ENCODE measurements at regions not wholly inside any gene's neighbourhood (a gene's known extent, or its start where the extent isn't known, plus 50 kb on each side); places are given as distances from the start of the nearest gene placed in this dataset.

GRCh38 chr1:29591601-29592260 is 355.4 kb downstream of the PTPRU start:
- no peaks in the 10 kb centered on the region for H3K36me3 ChIP-seq (ENCODE audit: control insufficient read depth in 1 of 2, insufficient read depth in 2 of 2, low read length in 2 of 2)
- ATAC-seq (no peak), DNase-seq (ENCODE audit: low read depth, low spot score) (no peak)
- POLR2A ChIA-PET, result no interaction called here
- CTCF ChIA-PET, result no interaction called here
- peaks cover 0 to 5% of the 10 kb centered on the region in 2 experiments; a peak in 2 of 4 replicates for H3K4me1 ChIP-seq (ENCODE audit: control insufficient read depth in 1 of 2, insufficient read depth in 2 of 2, low read length in 2 of 2)
- no peaks in the 10 kb centered on the region for H3K27me3 ChIP-seq (ENCODE audit: insufficient read depth, low read length)
- H3K79me2 ChIP-seq (ENCODE audit: insufficient read depth, low read length), result no peaks in the 10 kb centered on the region
- no peaks in the 10 kb centered on the region for H3K9me2 ChIP-seq (ENCODE audit: insufficient read depth)
- H3K9me3 ChIP-seq (ENCODE audit: control insufficient read depth in 1 of 2, insufficient read depth in 1 of 2, low read depth in 1 of 2, low read length in 2 of 2), result no peaks in the 10 kb centered on the region
- no peak overlapping the region for H2AFZ ChIP-seq (ENCODE audit: low read depth, low read length, poor library complexity, severe bottlenecking)
- no TSS peak for BruUV-seq (replicated peaks)
- no peak overlapping the region for H3K4me3 ChIP-seq (replicated peaks in 1 of 2; ENCODE audit: low read depth in 1 of 2, low read length in 2 of 2)
- H3K9ac ChIP-seq (ENCODE audit: low read length), result no peak overlapping the region
- RAD21 ChIA-PET (ENCODE audit: low non-redundant PET in 1 of 2, low total read pairs in 2 of 2, uncharacterized antibody in 2 of 2, unreplicated experiment in 2 of 2), result no interaction called here
- no peak for TF ChIP-seq MAX (IDR thresholded peaks at IDR 0.05)
- no peak for TF ChIP-seq EGR1 (IDR thresholded peaks at IDR 0.05; ENCODE audit: low read depth)
- TF ChIP-seq TCF7L2 (IDR thresholded peaks at IDR 0.05; ENCODE audit: borderline replicate concordance, extremely low read depth, insufficient read depth, insufficient read length), result no peak
- TF ChIP-seq ZFX (IDR thresholded peaks at IDR 0.05), result no peak
- TF ChIP-seq SIN3A (IDR thresholded peaks at IDR 0.05; ENCODE audit: low read depth), result no peak
- no peak for TF ChIP-seq ZBTB33 (IDR thresholded peaks at IDR 0.05; ENCODE audit: extremely low read depth, insufficient replicate concordance, low read length)
- no peak for TF ChIP-seq SRF (IDR thresholded peaks at IDR 0.05; ENCODE audit: low read depth)
- no peaks in the 10 kb centered on the region for H4K20me1 ChIP-seq (ENCODE audit: insufficient read depth)
- no peak overlapping the region for H3K27ac ChIP-seq (ENCODE audit: low read depth, low read length)
- H3K4me2 ChIP-seq (ENCODE audit: low read length), result no peak overlapping the region
- intact Hi-C loops (cut with micrococcal nuclease), result no loop called here

Data from HCT116 (cell line).